ENCODE measurements at regions not wholly inside any gene's neighbourhood (a gene's known extent, or its start where the extent isn't known, plus 50 kb on each side); places are given as distances from the start of the nearest gene placed in this dataset.

GRCh38 chr22:49716441-49716840, 111.2 kb downstream of the BRD1 start:
- H3K4me1 ChIP-seq, result no peaks in the 10 kb centered on the region
- no peak for DNase-seq (ENCODE audit: low spot score)
- H3K27me3 ChIP-seq, result no peaks in the 10 kb centered on the region
- no peak overlapping the region for H3K27ac ChIP-seq
- H3K9me3 ChIP-seq, result no peaks in the 10 kb centered on the region
- H3K36me3 ChIP-seq, result no peaks in the 10 kb centered on the region
- TF ChIP-seq, protein P1, sequence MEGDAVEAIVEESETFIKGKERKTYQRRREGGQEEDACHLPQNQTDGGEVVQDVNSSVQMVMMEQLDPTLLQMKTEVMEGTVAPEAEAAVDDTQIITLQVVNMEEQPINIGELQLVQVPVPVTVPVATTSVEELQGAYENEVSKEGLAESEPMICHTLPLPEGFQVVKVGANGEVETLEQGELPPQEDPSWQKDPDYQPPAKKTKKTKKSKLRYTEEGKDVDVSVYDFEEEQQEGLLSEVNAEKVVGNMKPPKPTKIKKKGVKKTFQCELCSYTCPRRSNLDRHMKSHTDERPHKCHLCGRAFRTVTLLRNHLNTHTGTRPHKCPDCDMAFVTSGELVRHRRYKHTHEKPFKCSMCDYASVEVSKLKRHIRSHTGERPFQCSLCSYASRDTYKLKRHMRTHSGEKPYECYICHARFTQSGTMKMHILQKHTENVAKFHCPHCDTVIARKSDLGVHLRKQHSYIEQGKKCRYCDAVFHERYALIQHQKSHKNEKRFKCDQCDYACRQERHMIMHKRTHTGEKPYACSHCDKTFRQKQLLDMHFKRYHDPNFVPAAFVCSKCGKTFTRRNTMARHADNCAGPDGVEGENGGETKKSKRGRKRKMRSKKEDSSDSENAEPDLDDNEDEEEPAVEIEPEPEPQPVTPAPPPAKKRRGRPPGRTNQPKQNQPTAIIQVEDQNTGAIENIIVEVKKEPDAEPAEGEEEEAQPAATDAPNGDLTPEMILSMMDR (IDR thresholded peaks at IDR 0.05), result no peak
- no peak overlapping the region for H3K4me3 ChIP-seq

- TF ChIP-seq, protein P1 (IDR thresholded peaks at IDR 0.05), result no peak
- Histone ChIP-seq H3K27me3 (no peaks in the 10 kb centered on the region), H3K36me3 (no peaks in the 10 kb centered on the region), H3K4me3 (no peak overlapping the region), H3K9me3 (peaks cover 0 to 5% of the 10 kb centered on the region in 2 donors), H3K4me1 (no peaks in the 10 kb centered on the region), H3K27ac (no peak overlapping the region)
- no peak for DNase-seq (ENCODE audit: low spot score)
Measured at GRCh38 chr22:49715450-49715849, 112.2 kb downstream of the BRD1 start.

GRCh38 chr22:49713003-49713402, 114.7 kb downstream of the BRD1 start:
- Histone ChIP-seq H3K9me3 (peaks cover 0 to 19% of the 10 kb centered on the region in 2 donors), H3K27me3 (no peaks in the 10 kb centered on the region)
- no peak for DNase-seq (ENCODE audit: low spot score)

GRCh38 chr22:49712195-49712791, 115.4 kb downstream of the BRD1 start:
- H3K4me1 ChIP-seq, result no peaks in the 10 kb centered on the region
- H3K27me3 ChIP-seq, result no peaks in the 10 kb centered on the region
- H3K27ac ChIP-seq, result no peak overlapping the region
- H3K9me3 ChIP-seq, result peaks cover 0 to 19% of the 10 kb centered on the region in 2 donors
- TF ChIP-seq, protein P1 (IDR thresholded peaks at IDR 0.05), result no peak
- H3K4me3 ChIP-seq, result no peak overlapping the region
- DNase-seq (ENCODE audit: low spot score), result no peak
- no peaks in the 10 kb centered on the region for H3K36me3 ChIP-seq

More at GRCh38 chr22:49713003-49713402, 114.7 kb downstream of the BRD1 start:
- no peak overlapping the region for H3K4me3 ChIP-seq
- H3K27ac ChIP-seq, result no peak overlapping the region
- TF ChIP-seq, protein P1 (IDR thresholded peaks at IDR 0.05), result no peak
- no peaks in the 10 kb centered on the region for H3K36me3 ChIP-seq
- H3K4me1 ChIP-seq, result no peaks in the 10 kb centered on the region

DNA sequence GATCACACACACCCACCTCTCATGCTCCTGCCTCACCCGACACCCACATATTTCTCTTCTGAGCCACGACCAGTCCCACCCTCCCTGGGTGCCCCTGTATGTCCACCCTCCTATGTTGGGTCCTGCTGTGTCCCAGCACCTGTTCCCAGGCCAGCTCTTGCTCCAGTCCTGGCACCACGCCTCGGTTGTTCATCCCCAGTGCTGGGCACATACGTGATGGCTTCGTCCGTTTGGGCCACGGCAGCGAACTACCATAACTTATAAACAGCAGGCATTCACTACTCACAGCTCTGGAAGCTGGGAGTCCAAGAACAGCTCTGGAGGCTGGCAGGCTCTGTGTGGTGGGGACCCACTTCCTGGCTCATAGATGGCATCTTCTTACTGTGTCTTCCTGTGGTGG, 116.9 kb downstream of the BRD1 start:
- no peak for DNase-seq (ENCODE audit: low spot score)
- no peaks in the 10 kb centered on the region for H3K36me3 ChIP-seq
- H3K27me3 ChIP-seq, result no peaks in the 10 kb centered on the region
- no peak overlapping the region for H3K27ac ChIP-seq
- TF ChIP-seq, protein P1 (IDR thresholded peaks at IDR 0.05), result no peak
- H3K9me3 ChIP-seq, result peaks cover 0 to 19% of the 10 kb centered on the region in 2 donors
- no peaks in the 10 kb centered on the region for H3K4me1 ChIP-seq
- H3K4me3 ChIP-seq, result no peak overlapping the region

- no peak overlapping the region for H3K4me3 ChIP-seq
- H3K27ac ChIP-seq, result no peak overlapping the region
- H3K9me3 ChIP-seq, result peaks cover 0 to 19% of the 10 kb centered on the region in 2 donors
- H3K36me3 ChIP-seq, result no peaks in the 10 kb centered on the region
- no peak for DNase-seq (ENCODE audit: low spot score)
- TF ChIP-seq, protein P1 (IDR thresholded peaks at IDR 0.05), result no peak
- peaks cover 0 to 8% of the 10 kb centered on the region in 2 donors for H3K27me3 ChIP-seq
- H3K4me1 ChIP-seq, result no peaks in the 10 kb centered on the region
Measured at GRCh38 chr22:49709464-49709863, 118.2 kb downstream of the BRD1 start.

Measured in right atrium auricular region (tissue), 2 donors.